IgD-negative memory B cell (primary cell): ENCODE measurements at regions not wholly inside any gene's neighbourhood (a gene's known extent, or its start where the extent isn't known, plus 50 kb on each side); places are given as distances from the start of the nearest gene placed in this dataset.

Experiments
- H3K27ac Mint-ChIP-seq, 3 donors: one replicate each; pipeline ENCODE4 v1.8.0; 2020 to 2022; ENCODE audit warnings: mild to moderate bottlenecking in 3 of 3, mixed read lengths in 3 of 3, moderate library complexity in 1 of 3
- H3K27me3 Mint-ChIP-seq: one replicate; pipeline ENCODE4 v1.8.0; 2021; ENCODE audit warnings: mixed read lengths
- H3K36me3 Mint-ChIP-seq: one replicate; pipeline ENCODE4 v1.8.0; 2020; ENCODE audit warnings: mild to moderate bottlenecking, mixed read lengths
- H3K4me1 Mint-ChIP-seq, 3 donors: one replicate each; pipeline ENCODE4 v1.8.0; 2020 to 2022; ENCODE audit warnings: mixed read lengths in 3 of 3, mild to moderate bottlenecking in 1 of 3
- H3K4me3 Mint-ChIP-seq, 4 donors: one replicate each; pipeline ENCODE4 v1.8.0; 2020 to 2022; ENCODE audit warnings: mild to moderate bottlenecking in 4 of 4, mixed read lengths in 4 of 4, moderate library complexity in 3 of 4
- H3K9me3 Mint-ChIP-seq, 3 donors: one replicate each; pipeline ENCODE4 v1.8.0; 2020 to 2021; ENCODE audit warnings: mixed read lengths in 3 of 3, mild to moderate bottlenecking in 1 of 3

- Mint-ChIP-seq H3K4me1 (peaks cover 18 to 23% (median 20%) of the 10 kb centered on the region in 3 donors), H3K36me3 (peaks cover 4% of the 10 kb centered on the region), H3K27ac (no peak overlapping the region), H3K9me3 (peaks cover 0 to 9% (median 0%) of the 10 kb centered on the region in 3 donors), H3K27me3 (peaks cover 12% of the 10 kb centered on the region), H3K4me3 (no peak overlapping the region)
Measured at GRCh38 chr3:72157748-72158638, 373.0 kb upstream of the PROK2 start.

GRCh38 chr3:72155391-72156064 is 370.6 kb upstream of the PROK2 start:
- H3K36me3 Mint-ChIP-seq: peaks cover 3% of the 10 kb centered on the region
- peaks cover 7% of the 10 kb centered on the region for H3K27me3 Mint-ChIP-seq
- peak overlapping the region in 1 of 4 donors; percentile 40 for H3K4me3 Mint-ChIP-seq
- H3K9me3 Mint-ChIP-seq: peaks cover 0 to 9% (median 0%) of the 10 kb centered on the region in 3 donors
- peaks cover 8 to 14% (median 9%) of the 10 kb centered on the region in 3 donors for H3K4me1 Mint-ChIP-seq
- no peak overlapping the region for H3K27ac Mint-ChIP-seq

DNA sequence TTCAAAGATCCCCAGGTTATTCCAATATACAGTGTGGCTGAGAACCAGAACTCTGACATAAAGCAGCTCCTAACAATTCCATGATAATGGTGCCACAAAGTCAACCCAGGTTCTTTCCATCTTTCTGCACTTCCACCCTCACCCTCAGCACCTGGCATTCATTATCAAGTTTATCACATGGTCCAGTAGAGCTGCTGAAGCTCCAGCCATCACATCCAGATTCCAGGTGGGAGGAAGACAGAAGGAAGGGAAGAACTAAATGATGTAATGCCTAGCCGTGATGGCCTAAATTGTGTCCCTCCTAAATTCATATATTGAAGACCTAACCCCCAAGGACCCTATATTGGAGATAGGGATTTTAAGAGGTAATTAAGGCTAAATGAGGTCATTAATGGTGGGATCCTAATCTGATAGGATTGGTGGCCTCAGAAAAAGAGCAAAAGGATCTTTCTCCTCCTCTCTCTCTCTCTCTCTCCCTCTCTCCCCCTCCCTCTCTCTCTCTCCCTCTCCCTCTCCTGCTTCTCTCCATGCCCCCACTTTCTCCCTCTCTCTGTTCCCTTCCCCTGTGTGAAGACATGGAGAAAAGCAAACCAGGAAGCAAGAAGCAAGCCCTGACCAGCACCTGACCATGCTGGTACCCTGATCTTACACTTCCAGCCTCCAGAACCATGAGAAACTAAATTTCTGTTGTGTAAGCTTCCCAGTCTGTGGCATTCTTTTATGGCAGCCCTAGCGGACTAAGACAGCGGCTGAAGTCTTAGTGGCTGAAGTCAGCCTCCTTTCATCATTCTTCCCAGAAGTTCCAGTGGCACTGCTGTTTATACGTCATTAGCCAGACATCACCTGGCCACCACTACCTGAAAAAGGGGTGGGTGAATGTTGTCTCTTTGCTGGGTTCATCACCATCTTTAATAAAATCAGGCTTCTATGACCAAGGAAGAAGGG is 369.7 kb upstream of the PROK2 start:
- peaks cover 8 to 14% (median 9%) of the 10 kb centered on the region in 3 donors for H3K4me1 Mint-ChIP-seq
- no peak overlapping the region for H3K27ac Mint-ChIP-seq
- H3K36me3 Mint-ChIP-seq: peaks cover 3% of the 10 kb centered on the region
- peaks cover 7% of the 10 kb centered on the region for H3K27me3 Mint-ChIP-seq
- H3K9me3 Mint-ChIP-seq: peaks cover 0 to 9% (median 0%) of the 10 kb centered on the region in 3 donors
- H3K4me3 Mint-ChIP-seq: peak overlapping the region in 1 of 4 donors; percentile 49

DNA sequence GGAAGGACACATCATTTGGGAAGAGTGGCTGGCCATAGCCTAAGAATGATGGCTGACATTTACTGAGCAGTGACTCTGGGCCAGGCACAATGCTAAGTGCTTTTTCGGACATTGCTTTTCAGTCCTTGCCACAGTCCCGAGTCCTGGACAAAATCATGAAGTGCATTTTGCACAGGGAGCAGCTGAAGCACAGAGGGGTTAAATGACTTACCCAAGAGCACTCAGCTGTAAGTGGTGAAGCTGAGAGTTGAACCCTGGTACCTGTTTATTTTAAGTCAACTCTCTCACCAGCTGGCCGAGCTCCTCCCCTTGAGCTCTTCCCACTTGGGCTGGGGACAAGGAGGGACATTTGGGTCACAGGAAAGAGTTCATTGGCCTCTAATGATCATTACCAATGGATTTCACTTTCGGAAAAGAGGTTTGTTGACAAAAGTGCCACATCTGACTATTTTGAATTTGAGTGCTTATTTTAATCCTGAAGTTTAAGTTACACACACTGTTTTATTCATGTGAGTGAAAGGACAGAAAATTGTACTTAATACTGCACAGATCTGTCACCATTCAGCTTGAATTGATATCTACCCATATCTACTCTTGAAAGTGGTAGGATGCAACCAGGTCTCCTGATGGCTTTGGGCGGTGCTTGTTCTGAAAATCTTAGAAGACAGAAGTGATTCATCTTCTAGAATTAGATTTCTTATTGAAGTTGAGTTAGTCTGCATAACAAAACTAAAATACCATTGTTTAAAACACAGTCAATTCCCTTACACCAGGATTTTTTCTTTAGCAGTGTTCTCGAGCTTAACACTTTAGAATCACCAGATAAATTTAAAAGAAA is 368.7 kb upstream of the PROK2 start:
- Mint-ChIP-seq H3K27ac (no peak overlapping the region), H3K9me3 (peaks cover 0 to 9% (median 0%) of the 10 kb centered on the region in 3 donors), H3K36me3 (peaks cover 3% of the 10 kb centered on the region), H3K27me3 (peaks cover 7% of the 10 kb centered on the region), H3K4me3 (no peak overlapping the region), H3K4me1 (peaks cover 6 to 9% (median 8%) of the 10 kb centered on the region in 3 donors)

DNA sequence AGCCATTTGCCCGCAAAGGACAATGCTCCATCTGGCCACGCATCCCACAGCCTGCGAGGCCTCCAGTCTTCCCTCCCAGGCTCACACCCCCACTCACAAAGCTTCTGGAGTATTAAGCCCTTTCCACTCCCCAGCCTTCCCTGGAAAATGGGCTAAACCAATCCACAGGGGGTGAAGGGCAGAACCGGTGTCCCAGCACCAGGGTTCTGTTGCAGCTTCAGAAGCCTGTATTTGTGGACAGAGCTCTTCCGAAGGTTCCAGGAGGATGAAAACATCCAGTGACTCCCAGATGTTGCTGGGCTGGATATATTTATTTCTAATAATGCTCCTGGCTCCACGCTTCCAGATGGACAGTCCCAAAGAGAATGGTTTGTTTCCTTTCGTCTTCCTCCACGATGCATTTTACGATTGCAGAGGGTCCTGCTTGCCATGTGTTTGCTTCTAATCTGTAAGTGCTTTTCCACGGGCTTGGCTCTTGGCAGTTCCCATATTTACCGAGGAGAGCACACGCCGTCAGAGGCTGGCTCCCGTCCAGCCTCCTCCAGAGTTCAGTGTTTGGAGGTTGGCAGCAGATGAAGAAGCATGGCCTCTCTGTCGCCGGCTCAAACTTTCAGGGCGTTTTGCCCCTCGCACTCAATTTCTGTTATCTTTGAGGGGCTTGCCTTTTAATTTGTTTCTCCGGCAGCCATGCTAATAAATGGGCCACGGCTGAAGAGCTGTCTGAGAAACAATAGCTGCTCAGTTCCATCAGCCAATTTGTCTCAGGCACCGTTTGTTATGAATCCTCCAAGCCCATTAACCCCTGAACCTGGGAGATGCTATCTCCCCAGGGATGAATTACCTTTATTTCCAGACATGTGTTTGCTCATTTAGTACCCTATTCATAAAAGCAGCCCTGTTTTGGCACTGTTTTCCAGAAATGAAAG is 367.9 kb upstream of the PROK2 start:
- peaks cover 6% of the 10 kb centered on the region for H3K36me3 Mint-ChIP-seq
- peaks cover 0 to 9% (median 3%) of the 10 kb centered on the region in 3 donors for H3K9me3 Mint-ChIP-seq
- H3K27ac Mint-ChIP-seq: no peak overlapping the region
- H3K27me3 Mint-ChIP-seq: peaks cover 7% of the 10 kb centered on the region
- peaks cover under 1 to 9% (median 2%) of the 10 kb centered on the region in 3 donors for H3K4me1 Mint-ChIP-seq
- no peak overlapping the region for H3K4me3 Mint-ChIP-seq

DNA sequence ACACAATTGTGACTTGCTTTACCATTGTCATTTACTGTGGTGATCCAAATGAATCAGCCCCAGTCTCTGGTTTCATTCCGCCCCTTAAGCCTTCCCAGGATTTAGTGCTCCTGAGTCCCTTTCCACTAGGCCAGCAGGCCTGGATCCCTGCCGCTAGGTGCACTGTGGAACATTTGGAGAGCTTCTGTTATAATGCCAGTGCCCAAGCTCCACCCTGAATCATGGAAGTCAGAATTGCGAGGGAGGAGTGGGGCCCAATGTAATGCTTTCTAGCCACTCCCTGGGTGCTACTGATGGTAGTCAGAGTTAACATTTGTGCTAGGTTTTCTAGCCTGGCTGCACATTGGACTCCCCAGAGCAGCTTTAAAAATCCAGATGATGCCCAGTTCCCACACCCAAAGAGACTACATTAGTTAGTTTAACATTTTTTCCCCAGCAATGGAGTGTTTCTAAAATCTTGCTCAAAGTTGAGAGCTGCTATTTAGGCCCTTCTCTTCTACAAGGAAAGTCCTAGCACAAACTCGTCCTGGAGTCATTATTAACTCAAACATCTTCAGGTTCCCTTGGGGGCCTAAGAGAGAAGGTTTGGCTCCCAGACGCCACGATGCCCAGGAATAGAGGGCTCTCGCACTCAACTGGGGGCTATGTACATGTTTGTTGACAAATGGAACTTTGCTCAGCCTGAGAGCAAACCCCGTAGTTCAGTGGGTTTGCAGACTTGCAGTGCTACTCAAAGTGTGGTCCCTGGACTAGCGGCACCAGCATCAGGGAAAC is 366.7 kb upstream of the PROK2 start:
- H3K27ac Mint-ChIP-seq: no peak overlapping the region
- H3K36me3 Mint-ChIP-seq: peaks cover 6% of the 10 kb centered on the region
- peaks cover 0 to 9% (median 3%) of the 10 kb centered on the region in 3 donors for H3K9me3 Mint-ChIP-seq
- H3K27me3 Mint-ChIP-seq: peaks cover 6% of the 10 kb centered on the region
- peaks cover 0 to 8% (median 5%) of the 10 kb centered on the region in 3 donors for H3K4me1 Mint-ChIP-seq
- H3K4me3 Mint-ChIP-seq: peak overlapping the region in 1 of 4 donors; percentile 39

DNA sequence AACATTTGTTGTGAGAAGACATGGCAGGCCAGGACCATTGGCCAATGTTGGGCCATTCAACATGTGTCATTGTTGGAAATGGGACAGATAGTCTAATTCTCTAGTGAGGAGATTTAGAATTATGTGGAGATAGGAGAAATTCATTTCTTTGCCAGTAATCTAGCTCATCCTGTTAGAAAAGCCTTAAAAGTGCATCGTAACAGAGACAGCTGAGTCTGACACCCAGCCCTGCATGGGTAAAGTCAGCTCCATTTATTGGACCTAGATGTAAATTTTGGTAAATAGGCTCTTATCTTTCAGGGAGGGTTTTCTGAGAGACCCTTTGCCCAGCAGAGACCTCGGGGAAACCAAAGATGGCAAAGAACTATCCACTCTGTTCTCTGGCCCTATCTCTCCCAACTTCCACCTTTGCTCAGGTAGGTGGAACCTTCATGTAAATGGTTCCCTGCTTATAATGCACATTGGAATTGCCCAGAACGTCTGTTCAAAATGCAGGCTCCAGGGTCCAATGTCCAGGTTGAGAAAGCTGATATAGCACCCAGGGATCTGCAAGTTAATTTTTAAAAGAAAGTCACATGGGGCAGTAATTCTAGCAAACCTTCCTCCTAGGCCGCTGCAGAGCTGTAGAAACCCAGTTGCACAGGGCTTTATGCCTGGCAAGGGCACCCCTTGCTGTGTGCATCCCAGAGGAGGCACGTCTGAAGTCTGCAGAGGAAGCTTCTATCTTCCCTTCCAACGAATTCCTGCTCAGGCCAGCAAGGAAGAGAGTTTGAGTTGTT is 365.9 kb upstream of the PROK2 start:
- Mint-ChIP-seq H3K27ac (no peak overlapping the region), H3K4me1 (peaks cover 0 to 8% (median 6%) of the 10 kb centered on the region in 3 donors), H3K27me3 (peaks cover 6% of the 10 kb centered on the region), H3K9me3 (peaks cover 0 to 9% (median 3%) of the 10 kb centered on the region in 3 donors), H3K4me3 (no peak overlapping the region), H3K36me3 (peaks cover 6% of the 10 kb centered on the region)

GRCh38 chr3:72149645-72150300 is 364.8 kb upstream of the PROK2 start:
- no peak overlapping the region for H3K27ac Mint-ChIP-seq
- H3K9me3 Mint-ChIP-seq: peaks cover 0 to 9% (median 3%) of the 10 kb centered on the region in 3 donors
- H3K4me3 Mint-ChIP-seq: peak overlapping the region in 1 of 4 donors; percentile 67
- H3K27me3 Mint-ChIP-seq: peaks cover 8% of the 10 kb centered on the region
- H3K4me1 Mint-ChIP-seq: peaks cover 3 to 14% (median 9%) of the 10 kb centered on the region in 3 donors
- peaks cover 4% of the 10 kb centered on the region for H3K36me3 Mint-ChIP-seq

GRCh38 chr3:72147600-72147999 is 362.7 kb upstream of the PROK2 start:
- Mint-ChIP-seq H3K4me3 (no peak overlapping the region), H3K4me1 (peaks cover 8 to 20% (median 12%) of the 10 kb centered on the region in 3 donors)

GRCh38 chr3:72145506-72146380 is 360.8 kb upstream of the PROK2 start:
- peaks cover 23 to 27% (median 24%) of the 10 kb centered on the region in 3 donors for H3K4me1 Mint-ChIP-seq
- no peak overlapping the region for H3K27ac Mint-ChIP-seq
- H3K9me3 Mint-ChIP-seq: peaks cover 0 to 3% (median 0%) of the 10 kb centered on the region in 3 donors
- peaks cover 11% of the 10 kb centered on the region for H3K27me3 Mint-ChIP-seq
- H3K4me3 Mint-ChIP-seq: peak overlapping the region in 1 of 4 donors; percentile 8
- H3K36me3 Mint-ChIP-seq: peaks cover 3% of the 10 kb centered on the region

More at GRCh38 chr3:72147600-72147999, 362.7 kb upstream of the PROK2 start:
- Mint-ChIP-seq H3K27me3 (peaks cover 11% of the 10 kb centered on the region), H3K9me3 (peaks cover 0 to 3% (median 0%) of the 10 kb centered on the region in 3 donors), H3K27ac (no peak overlapping the region), H3K36me3 (peaks cover 3% of the 10 kb centered on the region)
